ENCODE measurements at regions not wholly inside any gene's neighbourhood (a gene's known extent, or its start where the extent isn't known, plus 50 kb on each side); places are given as distances from the start of the nearest gene placed in this dataset.

GRCh38 chr13:103130146-103130545 lies 63.9 kb upstream of the SLC10A2 start:
- TF ChIP-seq POLR2AphosphoS5 (IDR thresholded peaks at IDR 0.05; ENCODE audit: borderline replicate concordance, low read depth, low read length), result no peak
- no peak for TF ChIP-seq EZH2 (IDR thresholded peaks at IDR 0.05)
- TF ChIP-seq FOXP2 (optimal IDR thresholded peaks at IDR 0.05; ENCODE audit: control extremely low read depth, extremely low read length, insufficient read depth), result no peak

All from SK-N-MC (cell line).